H1 (cell line): ENCODE measurements at regions not wholly inside any gene's neighbourhood (a gene's known extent, or its start where the extent isn't known, plus 50 kb on each side); places are given as distances from the start of the nearest gene placed in this dataset.

Experiments used
- ASH2L ChIP-seq: fragments of 200-600, 300-600 bp; sonication (generic); IDR thresholded peaks from one replicate; pipeline ENCODE4 v1.7.1; 2017; ENCODE audit warnings: low read length
- BACH1 ChIP-seq: IDR thresholded peaks from 2 replicates; pipeline ENCODE4 v1.6.1; 2012; ENCODE audit warnings: low read length, improper control_type of control experiment
- BRCA1 ChIP-seq: IDR thresholded peaks from 2 replicates; pipeline ENCODE4 v1.6.1; 2012; ENCODE audit warnings: low read depth, low read length, improper control_type of control experiment
- CBX8 ChIP-seq: fragments of 300-800, 300-1000 bp; sonication (generic); IDR thresholded peaks from 2 replicates; pipeline ENCODE4 v1.7.1; 2016; ENCODE audit warnings: low read depth, low read length, borderline replicate concordance
- CREB1 ChIP-seq: IDR thresholded peaks from 2 replicates; pipeline ENCODE4 v1.6.1; 2012; ENCODE audit warnings: inconsistent platforms
- EGR1 ChIP-seq: IDR thresholded peaks from 2 replicates; pipeline ENCODE4 v1.6.1; 2011; ENCODE audit warnings: low read depth, low read length, borderline replicate concordance
- NRF1 ChIP-seq: IDR thresholded peaks from 2 replicates; pipeline ENCODE4 v1.6.1; 2011; ENCODE audit warnings: mild to moderate bottlenecking, low read depth, low read length, improper control_type of control experiment
- SIN3A ChIP-seq, 2 experiments: IDR thresholded peaks in 1 of 2; conservative IDR thresholded peaks in 1 of 2; 2 replicates each; pipeline ENCODE4 v1.6.1; 2011 to 2012; ENCODE audit warnings: low read length in 2 of 2, improper control_type of control experiment in 1 of 2, low read depth in 1 of 2, mild to moderate bottlenecking in 1 of 2
- SP4 ChIP-seq: IDR thresholded peaks from 2 replicates; pipeline ENCODE4 v1.6.1; 2012; ENCODE audit warnings: low read length, inconsistent platforms
- TAF1 ChIP-seq: IDR thresholded peaks from 2 replicates; pipeline ENCODE4 v1.6.1; 2011; ENCODE audit warnings: mild to moderate bottlenecking, low read depth, low read length
- TAF7 ChIP-seq: optimal IDR thresholded peaks from 2 replicates; pipeline ENCODE3; 2011; ENCODE audit warnings: low read depth, mild to moderate bottlenecking, inconsistent platforms, low read length, moderate library complexity, borderline replicate concordance
- TF ChIP-seq, protein P1 (sequence below): fragments of 300-600 bp; sonication (generic); IDR thresholded peaks from 2 replicates; pipeline ENCODE4 v1.7.1; 2012; ENCODE audit warnings: low read length, moderate library complexity, mild to moderate bottlenecking, inconsistent platforms; ENCODE audit not compliant: insufficient replicate concordance
- TF ChIP-seq, protein P2 (sequence below): IDR thresholded peaks from 2 replicates; pipeline ENCODE4 v1.6.1; 2012; ENCODE audit warnings: inconsistent platforms

DNA sequence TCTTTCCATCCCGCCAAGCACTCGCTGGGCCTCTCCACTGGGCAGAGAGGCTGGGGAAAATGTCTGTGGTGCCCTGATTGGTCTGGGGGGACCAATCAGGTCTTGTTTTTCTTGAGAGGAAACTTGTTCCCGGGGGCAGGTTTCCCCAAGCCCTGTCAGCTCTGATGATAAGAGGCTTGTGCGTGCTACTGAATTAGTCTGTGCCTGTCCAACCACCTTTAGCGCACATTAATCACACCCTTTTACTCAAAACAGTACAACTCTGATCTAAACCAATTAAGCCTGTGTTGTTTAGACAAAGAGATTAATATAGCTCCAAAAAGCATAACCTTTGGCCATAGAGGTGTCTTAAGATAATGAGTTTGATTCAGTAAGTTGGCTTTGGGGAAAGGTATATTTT, 580.4 kb downstream of the VRK1 start (continued):
- TF ChIP-seq, protein P1, sequence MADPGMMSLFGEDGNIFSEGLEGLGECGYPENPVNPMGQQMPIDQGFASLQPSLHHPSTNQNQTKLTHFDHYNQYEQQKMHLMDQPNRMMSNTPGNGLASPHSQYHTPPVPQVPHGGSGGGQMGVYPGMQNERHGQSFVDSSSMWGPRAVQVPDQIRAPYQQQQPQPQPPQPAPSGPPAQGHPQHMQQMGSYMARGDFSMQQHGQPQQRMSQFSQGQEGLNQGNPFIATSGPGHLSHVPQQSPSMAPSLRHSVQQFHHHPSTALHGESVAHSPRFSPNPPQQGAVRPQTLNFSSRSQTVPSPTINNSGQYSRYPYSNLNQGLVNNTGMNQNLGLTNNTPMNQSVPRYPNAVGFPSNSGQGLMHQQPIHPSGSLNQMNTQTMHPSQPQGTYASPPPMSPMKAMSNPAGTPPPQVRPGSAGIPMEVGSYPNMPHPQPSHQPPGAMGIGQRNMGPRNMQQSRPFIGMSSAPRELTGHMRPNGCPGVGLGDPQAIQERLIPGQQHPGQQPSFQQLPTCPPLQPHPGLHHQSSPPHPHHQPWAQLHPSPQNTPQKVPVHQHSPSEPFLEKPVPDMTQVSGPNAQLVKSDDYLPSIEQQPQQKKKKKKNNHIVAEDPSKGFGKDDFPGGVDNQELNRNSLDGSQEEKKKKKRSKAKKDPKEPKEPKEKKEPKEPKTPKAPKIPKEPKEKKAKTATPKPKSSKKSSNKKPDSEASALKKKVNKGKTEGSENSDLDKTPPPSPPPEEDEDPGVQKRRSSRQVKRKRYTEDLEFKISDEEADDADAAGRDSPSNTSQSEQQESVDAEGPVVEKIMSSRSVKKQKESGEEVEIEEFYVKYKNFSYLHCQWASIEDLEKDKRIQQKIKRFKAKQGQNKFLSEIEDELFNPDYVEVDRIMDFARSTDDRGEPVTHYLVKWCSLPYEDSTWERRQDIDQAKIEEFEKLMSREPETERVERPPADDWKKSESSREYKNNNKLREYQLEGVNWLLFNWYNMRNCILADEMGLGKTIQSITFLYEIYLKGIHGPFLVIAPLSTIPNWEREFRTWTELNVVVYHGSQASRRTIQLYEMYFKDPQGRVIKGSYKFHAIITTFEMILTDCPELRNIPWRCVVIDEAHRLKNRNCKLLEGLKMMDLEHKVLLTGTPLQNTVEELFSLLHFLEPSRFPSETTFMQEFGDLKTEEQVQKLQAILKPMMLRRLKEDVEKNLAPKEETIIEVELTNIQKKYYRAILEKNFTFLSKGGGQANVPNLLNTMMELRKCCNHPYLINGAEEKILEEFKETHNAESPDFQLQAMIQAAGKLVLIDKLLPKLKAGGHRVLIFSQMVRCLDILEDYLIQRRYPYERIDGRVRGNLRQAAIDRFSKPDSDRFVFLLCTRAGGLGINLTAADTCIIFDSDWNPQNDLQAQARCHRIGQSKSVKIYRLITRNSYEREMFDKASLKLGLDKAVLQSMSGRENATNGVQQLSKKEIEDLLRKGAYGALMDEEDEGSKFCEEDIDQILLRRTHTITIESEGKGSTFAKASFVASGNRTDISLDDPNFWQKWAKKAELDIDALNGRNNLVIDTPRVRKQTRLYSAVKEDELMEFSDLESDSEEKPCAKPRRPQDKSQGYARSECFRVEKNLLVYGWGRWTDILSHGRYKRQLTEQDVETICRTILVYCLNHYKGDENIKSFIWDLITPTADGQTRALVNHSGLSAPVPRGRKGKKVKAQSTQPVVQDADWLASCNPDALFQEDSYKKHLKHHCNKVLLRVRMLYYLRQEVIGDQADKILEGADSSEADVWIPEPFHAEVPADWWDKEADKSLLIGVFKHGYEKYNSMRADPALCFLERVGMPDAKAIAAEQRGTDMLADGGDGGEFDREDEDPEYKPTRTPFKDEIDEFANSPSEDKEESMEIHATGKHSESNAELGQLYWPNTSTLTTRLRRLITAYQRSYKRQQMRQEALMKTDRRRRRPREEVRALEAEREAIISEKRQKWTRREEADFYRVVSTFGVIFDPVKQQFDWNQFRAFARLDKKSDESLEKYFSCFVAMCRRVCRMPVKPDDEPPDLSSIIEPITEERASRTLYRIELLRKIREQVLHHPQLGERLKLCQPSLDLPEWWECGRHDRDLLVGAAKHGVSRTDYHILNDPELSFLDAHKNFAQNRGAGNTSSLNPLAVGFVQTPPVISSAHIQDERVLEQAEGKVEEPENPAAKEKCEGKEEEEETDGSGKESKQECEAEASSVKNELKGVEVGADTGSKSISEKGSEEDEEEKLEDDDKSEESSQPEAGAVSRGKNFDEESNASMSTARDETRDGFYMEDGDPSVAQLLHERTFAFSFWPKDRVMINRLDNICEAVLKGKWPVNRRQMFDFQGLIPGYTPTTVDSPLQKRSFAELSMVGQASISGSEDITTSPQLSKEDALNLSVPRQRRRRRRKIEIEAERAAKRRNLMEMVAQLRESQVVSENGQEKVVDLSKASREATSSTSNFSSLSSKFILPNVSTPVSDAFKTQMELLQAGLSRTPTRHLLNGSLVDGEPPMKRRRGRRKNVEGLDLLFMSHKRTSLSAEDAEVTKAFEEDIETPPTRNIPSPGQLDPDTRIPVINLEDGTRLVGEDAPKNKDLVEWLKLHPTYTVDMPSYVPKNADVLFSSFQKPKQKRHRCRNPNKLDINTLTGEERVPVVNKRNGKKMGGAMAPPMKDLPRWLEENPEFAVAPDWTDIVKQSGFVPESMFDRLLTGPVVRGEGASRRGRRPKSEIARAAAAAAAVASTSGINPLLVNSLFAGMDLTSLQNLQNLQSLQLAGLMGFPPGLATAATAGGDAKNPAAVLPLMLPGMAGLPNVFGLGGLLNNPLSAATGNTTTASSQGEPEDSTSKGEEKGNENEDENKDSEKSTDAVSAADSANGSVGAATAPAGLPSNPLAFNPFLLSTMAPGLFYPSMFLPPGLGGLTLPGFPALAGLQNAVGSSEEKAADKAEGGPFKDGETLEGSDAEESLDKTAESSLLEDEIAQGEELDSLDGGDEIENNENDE: no peak
- TF ChIP-seq CBX8 (no peak), SIN3A (conservative IDR thresholded peaks at IDR 0.05 in 1 of 2, IDR thresholded peaks at IDR 0.05 in 1 of 2; ENCODE audit: low read depth in 1 of 2, low read length in 2 of 2) (no peak), ASH2L (no peak), EGR1 (no peak), TAF1 (no peak), BACH1 (no peak), SP4 (no peak), BRCA1 (no peak), TAF7 (no peak), CREB1 (no peak), NRF1 (no peak)
- TF ChIP-seq, protein P2, sequence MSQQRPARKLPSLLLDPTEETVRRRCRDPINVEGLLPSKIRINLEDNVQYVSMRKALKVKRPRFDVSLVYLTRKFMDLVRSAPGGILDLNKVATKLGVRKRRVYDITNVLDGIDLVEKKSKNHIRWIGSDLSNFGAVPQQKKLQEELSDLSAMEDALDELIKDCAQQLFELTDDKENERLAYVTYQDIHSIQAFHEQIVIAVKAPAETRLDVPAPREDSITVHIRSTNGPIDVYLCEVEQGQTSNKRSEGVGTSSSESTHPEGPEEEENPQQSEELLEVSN: no peak
